DOHH2 (cell line): ENCODE measurements at regions not wholly inside any gene's neighbourhood (a gene's known extent, or its start where the extent isn't known, plus 50 kb on each side); places are given as distances from the start of the nearest gene placed in this dataset.

Source experiments
- CTCF ChIP-seq: fragments of 200-600 bp; sonication (generic); IDR thresholded peaks from one replicate; pipeline ENCODE4 v1.5.1; 2014; ENCODE audit warnings: antibody characterized with exemption, mild to moderate bottlenecking, low read depth, low read length; ENCODE audit not compliant: poor library complexity, severe bottlenecking
- EZH2phosphoT487 ChIP-seq: fragments of 200-600 bp; sonication (generic); IDR thresholded peaks from 2 replicates; pipeline ENCODE4 v1.6.1; 2017; ENCODE audit warnings: borderline replicate concordance, mild to moderate bottlenecking, antibody characterized with exemption, low read length, moderate library complexity, mixed read lengths

GRCh38 chr1:23617084-23617521 is 57.8 kb upstream of the ID3 start:
- no peak for TF ChIP-seq CTCF
- no peak for TF ChIP-seq EZH2phosphoT487
